A549 (cell line): ENCODE measurements at regions not wholly inside any gene's neighbourhood (a gene's known extent, or its start where the extent isn't known, plus 50 kb on each side); places are given as distances from the start of the nearest gene placed in this dataset.

Source experiments
- ESRRA ChIP-seq: fragments of 150-350 bp; IDR thresholded peaks from 2 replicates; pipeline ENCODE4 v1.6.1; 2014; ENCODE audit warnings: mild to moderate bottlenecking, low read length, borderline replicate concordance
- FOSL2 ChIP-seq, 2 experiments: fragments of 450-650 bp in 1 of 2; fragments of >200 bp in 1 of 2; sonication (Bioruptor Twin) in 1 of 2; formaldehyde crosslinking; IDR thresholded peaks; 2 replicates each; pipeline versions ENCODE4 v1.5.0 to v1.6.1; 2016 to 2020; ENCODE audit warnings: mild to moderate bottlenecking in 1 of 2, moderate library complexity in 1 of 2
- JUNB ChIP-seq: fragments of >200 bp; sonication (Bioruptor Twin); formaldehyde crosslinking; IDR thresholded peaks from 2 replicates; pipeline ENCODE4 v1.6.1; 2016
- KDM1A ChIP-seq: fragments of 200-600 bp; sonication (generic); IDR thresholded peaks from 2 replicates; pipeline ENCODE4 v1.6.1; 2016; ENCODE audit warnings: low read depth, mild to moderate bottlenecking
- MYC ChIP-seq: IDR thresholded peaks from 2 replicates; pipeline ENCODE4 v1.6.1; 2012; ENCODE audit warnings: mild to moderate bottlenecking, inconsistent platforms, low read length, improper control_type of control experiment, borderline replicate concordance
- POLR2A ChIP-seq: IDR thresholded peaks from 2 replicates; pipeline ENCODE4 v1.6.1; 2012; ENCODE audit warnings: mild to moderate bottlenecking, low read length
- RAD21 ChIP-seq, 2 experiments: fragments of >200 bp in 1 of 2; sonication (Bioruptor Twin) in 1 of 2; formaldehyde crosslinking in 1 of 2; IDR thresholded peaks in 1 of 2; conservative IDR thresholded peaks in 1 of 2; 2 replicates in 1 of 2; 3 replicates in 1 of 2; pipeline ENCODE4 v1.6.1; 2012 to 2018; ENCODE audit warnings: inconsistent platforms in 1 of 2
- RCOR1 ChIP-seq: fragments of 150-350 bp; IDR thresholded peaks from 2 replicates; pipeline ENCODE4 v1.6.1; 2014; ENCODE audit warnings: antibody characterized with exemption, low read length, low read depth
- ZNF302 ChIP-seq: fragments of 250-450 bp; sonication (Bioruptor Pico); IDR thresholded peaks from 2 replicates; pipeline ENCODE4 v1.9.0; 2021; ENCODE audit warnings: inconsistent platforms, mild to moderate bottlenecking, moderate library complexity
- TF ChIP-seq, protein P1 (sequence below): fragments of >200 bp; sonication (Bioruptor Twin); formaldehyde crosslinking; IDR thresholded peaks from 3 replicates; pipeline ENCODE4 v1.5.1; 2016

DNA sequence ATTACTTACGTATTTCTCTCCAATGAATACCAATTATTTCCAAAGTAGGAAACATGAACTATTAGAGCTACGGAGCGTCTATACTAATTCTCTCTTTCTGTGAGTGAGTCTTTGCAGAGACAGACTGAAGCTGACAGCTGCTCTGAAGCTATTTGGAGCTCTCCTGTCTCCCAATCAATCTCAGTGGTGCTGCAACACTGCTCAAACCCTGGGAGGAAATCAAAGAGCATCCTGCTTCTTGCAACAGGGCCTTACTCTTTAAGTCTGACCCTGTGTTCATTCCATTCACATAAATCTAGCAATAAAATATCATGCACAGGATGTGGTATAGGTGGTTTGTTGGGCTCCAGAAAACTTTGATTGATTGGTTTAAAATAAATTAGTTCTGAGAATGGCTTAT, 685.7 kb upstream of the IGFBP3 start:
- TF ChIP-seq POLR2A (no peak), RAD21 (conservative IDR thresholded peaks at IDR 0.05 in 1 of 2, IDR thresholded peaks at IDR 0.05 in 1 of 2) (no peak), RCOR1 (no peak), MYC (no peak), JUNB (no peak), KDM1A (no peak), FOSL2 (IDR thresholded peaks at IDR 0.05) (no peak), FOSL2 (CRISPR knock-in tag; IDR thresholded peaks at IDR 0.05) (no peak), ZNF302 (CRISPR knock-in tag) (no peak), ESRRA (no peak)
- TF ChIP-seq, protein P1, sequence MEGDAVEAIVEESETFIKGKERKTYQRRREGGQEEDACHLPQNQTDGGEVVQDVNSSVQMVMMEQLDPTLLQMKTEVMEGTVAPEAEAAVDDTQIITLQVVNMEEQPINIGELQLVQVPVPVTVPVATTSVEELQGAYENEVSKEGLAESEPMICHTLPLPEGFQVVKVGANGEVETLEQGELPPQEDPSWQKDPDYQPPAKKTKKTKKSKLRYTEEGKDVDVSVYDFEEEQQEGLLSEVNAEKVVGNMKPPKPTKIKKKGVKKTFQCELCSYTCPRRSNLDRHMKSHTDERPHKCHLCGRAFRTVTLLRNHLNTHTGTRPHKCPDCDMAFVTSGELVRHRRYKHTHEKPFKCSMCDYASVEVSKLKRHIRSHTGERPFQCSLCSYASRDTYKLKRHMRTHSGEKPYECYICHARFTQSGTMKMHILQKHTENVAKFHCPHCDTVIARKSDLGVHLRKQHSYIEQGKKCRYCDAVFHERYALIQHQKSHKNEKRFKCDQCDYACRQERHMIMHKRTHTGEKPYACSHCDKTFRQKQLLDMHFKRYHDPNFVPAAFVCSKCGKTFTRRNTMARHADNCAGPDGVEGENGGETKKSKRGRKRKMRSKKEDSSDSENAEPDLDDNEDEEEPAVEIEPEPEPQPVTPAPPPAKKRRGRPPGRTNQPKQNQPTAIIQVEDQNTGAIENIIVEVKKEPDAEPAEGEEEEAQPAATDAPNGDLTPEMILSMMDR = no peak
